GM12878 (cell line): ENCODE measurements at regions not wholly inside any gene's neighbourhood (a gene's known extent, or its start where the extent isn't known, plus 50 kb on each side); places are given as distances from the start of the nearest gene placed in this dataset.

Experiments used
- ATAC-seq: fragments of 200-7000 bp; cut with Tn5 transposase; 3 replicates; pipeline ENCODE4 v1.9.1; 2020; ENCODE audit warnings: mild to moderate bottlenecking, moderate library complexity
- BruUV-seq: library from RNA; stranded (reverse); fragments of 400-500 nt; replicated peaks from 2 replicates; lab custom pipeline; 2021; lab: Mats Ljungman, UMichigan
- CTCF ChIA-PET: fragments of 300-600 bp; sonication (Branson Sonifier 250); formaldehyde crosslinking; extraction: SDS; loops from one replicate; lab custom pipeline; 2021; ENCODE audit warnings: inconsistent platforms; lab: Yijun Ruan, JAX
- POLR2A ChIA-PET: fragments of 350-600 bp; formaldehyde crosslinking; extraction: SDS; loops from one replicate; lab custom pipeline; 2021; ENCODE audit warnings: inconsistent platforms; lab: Charles Lee
- RAD21 ChIA-PET: fragments of 300-600 bp; sonication (Branson Sonifier 250); formaldehyde crosslinking; loops from one replicate; lab custom pipeline; 2023; ENCODE audit warnings: antibody characterized with exemption; ENCODE audit not compliant: unreplicated experiment; lab: Charles Lee
- SMC1A ChIA-PET: fragments of 300-600 bp; sonication (Branson Sonifier 250); formaldehyde crosslinking; loops from one replicate; lab custom pipeline; 2023; ENCODE audit not compliant: unreplicated experiment, uncharacterized antibody; lab: Charles Lee
- DNase-seq: peaks from one replicate; pipeline ENCODE4 v3.0.0-alpha.2; 2011; ENCODE audit warnings: low read depth, low spot score
- FAIRE-seq: peaks from 3 replicates; lab custom pipeline; 2011; peaks lifted over from hg19 to GRCh38; lab: Jason Lieb, UNC
- H2AFZ ChIP-seq: 2 replicates; pipeline ENCODE4 v1.6.0; 2011; ENCODE audit warnings: low read depth, low read length, control low read depth; ENCODE audit not compliant: control insufficient read depth
- H3K27ac ChIP-seq: 2 replicates; pipeline ENCODE4 v1.5.1; 2011; ENCODE audit warnings: control low read depth; ENCODE audit not compliant: control insufficient read depth, insufficient read depth
- H3K27me3 ChIP-seq, 2 experiments: replicated peaks in 1 of 2; 2 replicates each; pipeline versions ENCODE4 v1.6.0 to v1.6.1; 2011; ENCODE audit warnings: low read length in 1 of 2; ENCODE audit not compliant: control insufficient read depth in 2 of 2, insufficient read depth in 2 of 2
- H3K36me3 ChIP-seq, 2 experiments: 2 replicates each; pipeline ENCODE4 v1.5.1; 2011; ENCODE audit warnings: low read length in 1 of 2; ENCODE audit not compliant: control insufficient read depth in 2 of 2, insufficient read depth in 2 of 2
- H3K4me1 ChIP-seq: 2 replicates; pipeline ENCODE4 v1.6.1; 2011; ENCODE audit warnings: mild to moderate bottlenecking, low read length, moderate library complexity, mixed read lengths; ENCODE audit not compliant: control insufficient read depth, insufficient read depth
- H3K4me2 ChIP-seq: 2 replicates; pipeline ENCODE4 v1.6.0; 2011; ENCODE audit warnings: control low read depth; ENCODE audit not compliant: control insufficient read depth, insufficient read depth
- H3K4me3 ChIP-seq: fragments of 200-600 bp; sonication (generic); 2 replicates; pipeline ENCODE4 v1.5.1; 2016
- H3K79me2 ChIP-seq: 2 replicates; pipeline ENCODE4 v1.6.0; 2011; ENCODE audit warnings: low read length; ENCODE audit not compliant: control insufficient read depth, insufficient read depth
- H3K9ac ChIP-seq: 2 replicates; pipeline ENCODE4 v1.8.0; 2011; ENCODE audit warnings: low read length, control low read depth, mixed read lengths; ENCODE audit not compliant: control insufficient read depth, insufficient read depth
- H3K9me3 ChIP-seq: replicated peaks from 3 replicates; pipeline ENCODE4 v1.5.1; 2011; ENCODE audit warnings: mild to moderate bottlenecking, low read length; ENCODE audit not compliant: control insufficient read depth, insufficient read depth
- H4K20me1 ChIP-seq: 2 replicates; pipeline ENCODE4 v1.6.0; 2011; ENCODE audit not compliant: control insufficient read depth, insufficient read depth
- ASH2L ChIP-seq: fragments of 300-600, 200-600 bp; sonication (generic); IDR thresholded peaks from 2 replicates; pipeline ENCODE4 v1.6.1; 2017; ENCODE audit warnings: low read depth, mild to moderate bottlenecking, borderline replicate concordance
- CREB1 ChIP-seq: IDR thresholded peaks from 2 replicates; pipeline ENCODE4 v1.6.1; 2012; ENCODE audit warnings: low read depth, mild to moderate bottlenecking, inconsistent platforms
- ETV6 ChIP-seq, 2 experiments: fragments of 450-650 bp in 1 of 2; IDR thresholded peaks in 1 of 2; conservative IDR thresholded peaks in 1 of 2; 2 replicates each; pipeline ENCODE4 v1.6.1; 2014; ENCODE audit warnings: antibody characterized with exemption in 1 of 2, borderline replicate concordance in 1 of 2, low read depth in 1 of 2, mild to moderate bottlenecking in 1 of 2, moderate library complexity in 1 of 2
- MLLT1 ChIP-seq: fragments of 450-650 bp; IDR thresholded peaks from 2 replicates; pipeline ENCODE4 v1.6.1; 2016; ENCODE audit warnings: mild to moderate bottlenecking
- MXI1 ChIP-seq: fragments of 150-350 bp; IDR thresholded peaks from 2 replicates; pipeline ENCODE4 v1.6.1; 2011; ENCODE audit warnings: low read depth, mild to moderate bottlenecking, inconsistent platforms, low read length, improper control_type of control experiment
- NR2F1 ChIP-seq: fragments of 450-650 bp; conservative IDR thresholded peaks from 2 replicates; pipeline ENCODE4 v1.6.1; 2017; ENCODE audit warnings: mild to moderate bottlenecking
- POLR2AphosphoS2 ChIP-seq: IDR thresholded peaks from 2 replicates; pipeline ENCODE4 v1.6.1; 2011; ENCODE audit warnings: low read depth, mild to moderate bottlenecking, low read length, improper control_type of control experiment, moderate library complexity
- RELA ChIP-seq: fragments of 450-650 bp; IDR thresholded peaks from 2 replicates; pipeline ENCODE4 v1.8.0; 2014; ENCODE audit warnings: borderline replicate concordance; ENCODE audit not compliant: partially characterized antibody
- SIX5 ChIP-seq: IDR thresholded peaks from 2 replicates; pipeline ENCODE4 v1.6.1; 2011; ENCODE audit warnings: mild to moderate bottlenecking, low read depth, low read length, moderate library complexity; ENCODE audit not compliant: severe bottlenecking
- SP1 ChIP-seq: IDR thresholded peaks from one replicate; pipeline ENCODE4 v1.6.1; 2011; ENCODE audit warnings: low read depth, low read length
- SRF ChIP-seq, 2 experiments: IDR thresholded peaks; 2 replicates each; pipeline ENCODE4 v1.6.1; 2011; ENCODE audit warnings: low read depth in 2 of 2, low read length in 2 of 2, mild to moderate bottlenecking in 1 of 2, moderate library complexity in 1 of 2
- STAT3 ChIP-seq: IDR thresholded peaks from 2 replicates; pipeline ENCODE4 v1.6.1; 2011; ENCODE audit warnings: low read depth, low read length, improper control_type of control experiment
- SUPT20H ChIP-seq: IDR thresholded peaks from 2 replicates; pipeline ENCODE4 v1.6.1; 2011; ENCODE audit warnings: low read depth, mild to moderate bottlenecking, low read length, moderate library complexity, borderline replicate concordance; ENCODE audit not compliant: control insufficient read depth
- TCF12 ChIP-seq: IDR thresholded peaks from 2 replicates; pipeline ENCODE4 v1.6.1; 2011; ENCODE audit warnings: low read depth, mild to moderate bottlenecking, low read length
- WGBS: methylation state at CpG from one replicate; pipeline ENCODE4 v1.1.6; 2016; ENCODE audit warnings: low lambda C conversion rate; ENCODE audit not compliant: insufficient replicate concordance, insufficient coverage; ENCODE audit errors: missing lambda C conversion rate; 5-methylcytosine and 5-hydroxymethylcytosine counted together
- in situ Hi-C: fragments of 300-500 bp; cut with MboI; formaldehyde crosslinking; loops from 9 replicates; pipeline ENCODE4 v1.14.3; 2018; ENCODE audit warnings: mixed read lengths
- intact Hi-C: fragments of 100-400 bp; cut with micrococcal nuclease; formaldehyde crosslinking; loops from one replicate; pipeline ENCODE4 v1.14.2; 2022; ENCODE audit not compliant: unreplicated experiment
- TF ChIP-seq, protein P1 (sequence below): IDR thresholded peaks from 2 replicates; pipeline ENCODE4 v1.6.1; 2012; ENCODE audit warnings: low read depth, low read length, improper control_type of control experiment

DNA sequence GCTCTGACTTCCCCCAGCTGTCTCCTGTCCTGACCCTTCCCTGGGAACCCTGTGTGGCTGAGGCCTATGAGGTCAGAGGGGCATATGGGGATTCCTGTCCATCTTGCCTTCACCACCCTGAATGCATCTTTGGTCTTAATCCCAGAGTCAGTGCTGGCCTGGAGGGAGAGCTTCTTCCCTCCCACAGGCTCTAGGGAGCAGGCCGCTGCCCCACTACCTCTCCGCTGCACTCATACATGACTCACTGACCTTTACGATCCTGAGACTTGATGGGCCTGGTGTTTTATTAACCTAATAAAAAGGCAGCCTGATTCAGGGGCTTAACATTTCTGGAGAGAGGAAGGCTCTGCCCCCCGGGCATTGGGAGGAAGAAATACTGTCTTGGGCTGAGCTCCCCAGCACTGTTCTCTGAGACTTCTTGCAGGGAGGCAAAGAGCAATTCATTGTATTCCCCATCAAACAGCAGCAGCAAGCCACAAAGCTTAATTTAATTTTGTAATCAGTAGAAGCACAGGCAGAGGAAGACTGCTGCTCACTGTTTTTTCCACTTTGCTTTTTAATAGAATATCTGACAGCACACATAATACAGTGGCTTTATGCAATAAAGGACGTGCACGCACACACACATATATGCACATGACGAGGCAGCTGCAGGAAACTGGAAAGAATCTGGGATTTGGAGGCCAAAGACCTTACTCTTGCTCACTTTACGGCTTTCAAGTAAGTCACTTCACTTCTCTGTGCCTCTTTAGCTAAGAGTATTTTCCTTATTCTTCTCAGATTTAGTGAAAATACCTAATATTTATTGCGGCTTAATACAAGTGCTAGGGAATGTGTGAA lies 89.2 kb upstream of the GRIK3 start:
- Histone ChIP-seq H3K79me2 (no peaks in the 10 kb centered on the region), H3K9ac (no peak overlapping the region), H2AFZ (no peak overlapping the region), H3K4me1 (no peaks in the 10 kb centered on the region), H3K4me2 (no peak overlapping the region), H3K36me3 (no peaks in the 10 kb centered on the region), H3K27ac (no peak overlapping the region), H3K9me3 (no peaks in the 10 kb centered on the region), H3K27me3 (peaks cover 0 to 1% of the 10 kb centered on the region in 2 experiments; a peak in 1 of 4 replicates), H4K20me1 (no peaks in the 10 kb centered on the region), H3K4me3 (no peak overlapping the region)
- in situ Hi-C loops: no loop called here
- ChIA-PET POLR2A (no interaction called here), CTCF (no interaction called here), SMC1A (no interaction called here), RAD21 (no interaction called here)
- ATAC-seq (no peak), DNase-seq (no peak), FAIRE-seq (no peak)
- WGBS: 38% methylated on average over 9 of the region's 9 CpGs
- no peak for TF ChIP-seq POLR2AphosphoS2
- TF ChIP-seq, protein P1, sequence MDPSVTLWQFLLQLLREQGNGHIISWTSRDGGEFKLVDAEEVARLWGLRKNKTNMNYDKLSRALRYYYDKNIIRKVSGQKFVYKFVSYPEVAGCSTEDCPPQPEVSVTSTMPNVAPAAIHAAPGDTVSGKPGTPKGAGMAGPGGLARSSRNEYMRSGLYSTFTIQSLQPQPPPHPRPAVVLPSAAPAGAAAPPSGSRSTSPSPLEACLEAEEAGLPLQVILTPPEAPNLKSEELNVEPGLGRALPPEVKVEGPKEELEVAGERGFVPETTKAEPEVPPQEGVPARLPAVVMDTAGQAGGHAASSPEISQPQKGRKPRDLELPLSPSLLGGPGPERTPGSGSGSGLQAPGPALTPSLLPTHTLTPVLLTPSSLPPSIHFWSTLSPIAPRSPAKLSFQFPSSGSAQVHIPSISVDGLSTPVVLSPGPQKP: no peak
- no peak for TF ChIP-seq SP1
- BruUV-seq: no TSS peak
- intact Hi-C loops: no loop called here

GRCh38 chr1:37124501-37124900 lies 90.2 kb upstream of the GRIK3 start:
- CTCF ChIA-PET: no interaction called here
- no peak for DNase-seq
- H3K9ac ChIP-seq: no peak overlapping the region
- SMC1A ChIA-PET: no interaction called here
- ATAC-seq: no peak
- no peaks in the 10 kb centered on the region for H3K79me2 ChIP-seq
- H3K27me3 ChIP-seq: peaks cover 0 to 1% of the 10 kb centered on the region in 2 experiments; a peak in 1 of 4 replicates
- no TSS peak for BruUV-seq
- FAIRE-seq: no peak
- no peak overlapping the region for H3K4me2 ChIP-seq
- in situ Hi-C loops (no loop called here), intact Hi-C loops (no loop called here)
- no peaks in the 10 kb centered on the region for H3K4me1 ChIP-seq
- no peaks in the 10 kb centered on the region for H3K36me3 ChIP-seq
- 32% methylated on average over 6 of the region's 6 CpGs for WGBS
- no peaks in the 10 kb centered on the region for H4K20me1 ChIP-seq
- RAD21 ChIA-PET: no interaction called here
- H3K4me3 ChIP-seq: no peak overlapping the region
- no peak overlapping the region for H3K27ac ChIP-seq
- H2AFZ ChIP-seq: no peak overlapping the region
- POLR2A ChIA-PET: no interaction called here
- H3K9me3 ChIP-seq: no peaks in the 10 kb centered on the region
- TF ChIP-seq MLLT1 (no peak), SRF (IDR thresholded peaks at IDR 0.05; ENCODE audit: low read depth in 2 of 2, low read length in 2 of 2) (no peak), MXI1 (no peak), STAT3 (no peak), ASH2L (no peak), SIX5 (no peak), NR2F1 (no peak), SUPT20H (no peak), TCF12 (no peak), POLR2AphosphoS2 (no peak), ETV6 (conservative IDR thresholded peaks at IDR 0.05 in 1 of 2, IDR thresholded peaks at IDR 0.05 in 1 of 2; ENCODE audit: borderline replicate concordance in 1 of 2, low read depth in 1 of 2) (no peak), RELA (no peak), CREB1 (no peak)
